Fibroblast of the conjunctiva (primary cell): ENCODE measurements at regions not wholly inside any gene's neighbourhood (a gene's known extent, or its start where the extent isn't known, plus 50 kb on each side); places are given as distances from the start of the nearest gene placed in this dataset.
"Not testable (repeated sequence)": the region's sequence is repeated elsewhere in the genome, so short reads cannot be mapped to it uniquely, and the experiment has no call there.

Experiments
- DNase-seq: peaks from one replicate; pipeline ENCODE4 v3.0.0-alpha.2; 2010; ENCODE audit warnings: low read depth

DNA sequence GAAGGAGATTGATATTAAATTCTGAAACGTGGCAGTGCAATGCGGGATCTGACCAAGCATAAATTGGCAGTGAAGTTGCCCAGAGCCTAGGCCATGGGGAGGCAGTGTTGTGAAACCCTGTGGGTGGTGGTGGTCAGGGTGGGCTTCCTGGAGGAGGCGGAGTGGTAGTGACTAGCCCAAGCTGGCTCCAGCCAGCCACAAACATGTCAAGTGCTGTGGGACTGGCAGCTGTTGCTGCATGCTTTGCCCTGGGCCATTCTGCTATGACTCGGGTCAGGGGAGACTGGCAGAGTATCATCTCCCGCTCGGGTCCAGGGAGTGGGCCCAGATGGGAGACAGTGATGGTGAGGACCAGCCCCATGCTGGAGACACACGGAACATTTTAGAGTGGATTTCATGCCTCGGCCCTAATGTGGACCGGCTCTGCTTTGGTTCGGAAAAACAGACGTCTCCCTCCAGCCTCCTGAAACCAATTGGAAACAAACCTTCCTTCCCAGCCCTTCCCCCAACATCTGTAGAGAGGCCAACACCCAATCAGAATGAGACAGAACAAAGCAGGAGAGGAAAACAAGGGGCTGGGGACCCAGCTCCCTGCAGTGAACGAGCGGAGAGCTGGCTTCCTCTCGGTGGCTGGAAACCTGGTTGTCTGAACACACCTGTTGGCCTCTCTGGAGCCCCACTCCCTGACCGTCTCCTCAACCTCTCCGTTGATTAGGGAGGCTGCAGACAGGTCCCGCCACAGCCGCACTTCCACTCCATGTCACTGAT is 58.2 kb downstream of the TMEM270 start:
- DNase-seq, result no peak

DNA sequence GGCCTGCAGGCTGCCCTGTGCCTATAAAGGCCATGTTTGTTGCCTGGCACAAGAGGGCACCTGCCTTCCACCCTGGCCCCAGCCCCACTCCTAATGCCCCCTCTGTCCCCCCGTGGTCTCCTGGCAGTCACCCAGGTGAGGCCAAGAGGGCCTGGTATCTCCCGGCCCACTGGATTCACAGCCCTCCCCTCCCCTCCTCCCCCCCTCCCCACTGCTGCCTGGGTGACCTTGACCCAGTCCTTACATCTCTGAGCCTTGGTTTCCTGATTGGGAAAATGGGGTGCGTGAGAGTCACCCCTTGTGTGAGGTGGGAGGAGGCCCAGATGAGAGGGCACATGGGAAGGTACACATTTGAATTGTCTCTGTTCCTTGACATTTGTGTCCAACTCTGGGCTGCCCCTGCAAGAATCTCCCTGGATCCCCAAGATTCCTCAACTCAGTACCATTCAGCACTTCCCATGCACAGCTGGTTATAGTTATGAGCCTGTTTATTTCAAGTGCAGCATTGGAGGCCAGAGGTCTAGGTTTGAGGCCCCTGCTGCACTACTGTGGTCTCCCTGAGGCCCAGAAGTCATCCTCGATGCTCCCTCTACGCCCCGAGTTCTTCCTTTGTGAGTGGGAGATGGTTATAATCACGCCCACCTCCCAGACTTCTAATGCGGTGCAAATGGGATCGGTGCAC is 58.9 kb downstream of the TMEM270 start:
- DNase-seq, result no peak

DNA sequence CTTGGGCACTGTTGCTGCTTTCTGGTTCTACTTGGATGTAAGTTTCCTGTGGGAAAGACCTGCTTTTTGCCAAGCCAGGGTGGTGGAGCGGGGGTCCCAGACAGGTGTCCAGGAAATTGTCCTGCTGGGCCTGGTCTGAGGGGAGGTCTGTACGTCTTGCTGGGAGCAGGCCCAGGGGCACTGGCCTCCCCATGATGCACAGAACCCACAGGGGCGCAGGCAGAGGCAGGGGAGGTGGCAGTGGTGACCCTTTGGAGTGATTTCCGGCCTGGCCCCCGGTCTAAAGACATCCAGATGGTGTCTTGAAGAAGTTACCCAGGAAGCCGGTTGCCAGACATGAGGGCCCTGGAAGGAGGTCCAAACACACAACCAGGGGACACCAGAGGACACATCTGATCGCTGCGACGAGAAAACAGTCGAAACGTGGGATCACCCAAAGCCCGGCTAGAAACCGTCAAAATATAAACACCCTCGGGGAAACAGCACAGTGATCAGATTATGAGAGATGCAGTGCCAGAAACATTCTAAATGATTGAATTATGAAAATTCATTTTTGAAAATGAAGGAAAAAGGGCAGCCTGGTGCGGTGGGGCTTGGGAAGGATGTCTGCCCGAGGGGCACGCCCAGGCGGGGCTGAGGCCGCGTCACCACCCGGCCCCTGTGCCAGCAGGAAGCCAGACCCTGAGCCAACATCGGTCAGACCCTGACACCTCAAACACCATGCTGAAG is 59.6 kb downstream of the TMEM270 start:
- no peak for DNase-seq

DNA sequence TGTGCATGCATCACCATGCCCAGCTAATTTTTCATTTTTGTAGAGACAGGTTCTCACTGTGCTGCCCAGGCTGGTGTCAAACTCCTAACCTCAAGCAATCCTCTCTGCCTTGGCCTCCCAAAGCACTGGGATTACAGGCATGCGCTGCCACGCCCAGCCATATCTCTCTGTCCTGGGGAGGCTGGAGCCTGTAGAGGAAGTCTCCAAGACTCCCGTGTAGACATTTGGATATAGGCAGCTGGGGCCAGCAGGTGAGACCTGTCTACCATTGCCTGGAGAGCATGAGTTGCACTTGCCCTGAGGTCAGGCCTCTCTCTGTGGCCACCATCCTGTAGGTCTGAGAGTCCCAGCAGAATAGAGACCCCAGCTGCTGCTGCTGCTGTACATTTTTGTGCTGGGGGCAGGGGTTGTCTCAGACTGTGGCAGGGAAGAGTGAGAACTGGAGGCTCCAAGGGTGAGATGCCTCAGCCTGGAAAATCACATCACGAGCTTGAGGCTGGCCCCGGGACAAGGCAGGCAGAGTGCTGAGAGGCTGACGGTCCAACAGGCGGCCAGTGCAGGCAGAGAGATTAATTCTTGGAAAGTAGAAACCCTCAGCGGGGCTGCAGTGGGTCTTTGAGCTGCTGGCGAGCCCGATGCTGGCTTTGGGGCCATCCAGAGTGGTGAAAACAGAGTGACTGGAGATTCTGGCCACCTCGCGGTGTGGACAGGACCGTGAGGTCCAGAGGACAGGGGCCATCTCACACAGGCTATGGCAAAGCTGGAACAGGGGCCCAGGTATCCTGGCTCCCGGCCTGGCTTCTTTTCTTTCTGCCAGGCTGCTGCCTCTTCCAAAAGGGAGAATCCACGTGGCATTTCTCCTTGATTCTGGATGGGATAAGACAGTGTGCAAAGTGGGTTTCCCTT is 60.9 kb downstream of the TMEM270 start:
- no peak for DNase-seq

DNA sequence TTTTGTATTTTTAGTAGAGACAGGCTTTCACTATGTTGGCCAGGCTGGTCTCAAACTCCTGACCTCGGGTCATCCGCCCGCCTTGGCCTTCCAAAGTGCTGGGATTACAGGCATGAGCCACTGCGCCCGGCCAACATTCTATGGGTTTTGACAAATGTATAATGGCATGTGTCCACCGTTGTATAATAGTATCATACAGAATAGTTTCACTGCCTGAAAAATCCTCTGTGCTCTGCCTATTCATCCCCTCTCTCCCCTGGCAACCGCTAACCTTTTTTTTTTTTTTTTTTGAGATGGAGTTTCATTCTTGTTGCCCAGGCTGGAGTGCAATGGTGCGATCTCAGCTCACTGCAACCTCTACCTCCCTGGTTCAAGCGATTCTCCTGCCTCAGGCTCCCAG is 67.7 kb downstream of the TMEM270 start:
- not testable (repeated sequence) for DNase-seq

DNA sequence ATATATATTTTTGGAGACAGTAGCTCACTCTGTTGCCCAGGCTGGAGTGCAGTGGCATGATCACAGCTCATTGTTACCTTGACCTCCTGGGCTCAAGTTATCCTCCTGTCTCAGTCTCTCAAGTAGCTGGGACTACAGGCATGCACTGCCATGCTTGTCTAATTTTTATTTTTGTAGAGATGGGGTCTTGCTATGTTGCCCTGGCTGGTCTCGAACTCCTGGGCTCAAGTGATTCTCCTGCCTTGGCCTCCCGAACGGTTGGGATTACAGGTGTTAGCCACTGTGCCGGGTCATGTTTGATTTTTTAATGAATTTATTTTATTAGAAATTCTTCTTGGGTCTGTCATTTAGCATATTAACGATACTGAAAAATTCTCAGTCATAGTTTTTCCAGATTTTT is 70.5 kb downstream of the TMEM270 start:
- DNase-seq, result no peak

DNA sequence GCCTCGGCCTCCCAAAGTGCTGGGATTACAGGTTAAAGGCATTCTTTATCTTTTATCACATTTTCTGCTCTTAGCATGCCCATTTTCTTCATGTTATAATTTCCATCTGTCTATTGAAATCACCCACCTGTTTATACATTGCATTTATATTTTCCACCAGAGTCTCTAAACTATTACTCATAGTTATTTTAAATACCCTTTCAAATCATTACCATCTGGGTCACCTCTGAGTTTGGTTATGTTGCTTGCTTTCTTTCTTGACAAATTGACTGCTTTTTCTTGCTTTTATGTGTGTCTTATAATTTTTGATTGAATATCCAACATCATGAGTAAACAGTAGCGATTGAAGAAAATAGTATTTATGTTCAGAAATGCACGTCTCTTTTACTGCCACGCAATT is 71.4 kb downstream of the TMEM270 start:
- DNase-seq, result no peak

DNA sequence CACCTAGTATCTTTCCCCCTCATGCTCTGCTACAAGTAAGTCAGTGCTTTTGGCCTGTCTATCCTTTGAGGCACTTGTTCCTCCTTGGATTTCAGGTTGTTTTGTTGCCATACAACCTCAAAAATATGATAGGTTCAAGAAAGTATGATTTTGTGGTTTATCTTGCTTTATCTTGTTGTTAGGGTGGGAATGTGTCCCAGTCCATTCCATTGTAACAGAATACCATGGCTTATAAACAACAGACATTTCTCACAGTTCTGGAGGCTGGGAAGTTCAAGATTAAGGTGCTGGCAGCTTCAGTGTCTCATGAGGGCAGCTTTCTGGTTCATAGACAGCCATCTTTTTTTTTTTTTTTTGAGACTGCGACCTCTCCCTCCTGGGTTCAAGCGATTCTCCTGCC is 72.1 kb downstream of the TMEM270 start:
- DNase-seq, result no peak

DNA sequence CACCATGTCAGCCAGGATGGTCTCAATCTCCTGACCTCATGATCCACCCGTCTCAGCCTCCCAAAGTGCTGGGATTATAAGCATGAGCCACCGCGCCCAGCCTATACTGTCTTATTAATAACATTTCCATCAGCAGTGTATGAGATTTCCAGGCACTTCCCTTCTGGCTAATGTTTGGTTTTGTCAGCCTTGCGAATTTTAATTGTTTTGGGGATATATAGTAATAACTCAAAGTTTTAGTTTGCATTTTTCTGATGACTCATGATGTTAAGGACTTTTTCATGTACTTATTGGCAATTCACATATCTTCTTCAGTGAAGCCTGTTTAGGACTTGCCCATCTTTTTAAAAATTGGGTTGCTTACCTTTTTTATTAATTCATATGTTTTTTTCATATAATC is 76.0 kb downstream of the TMEM270 start:
- no peak for DNase-seq

DNA sequence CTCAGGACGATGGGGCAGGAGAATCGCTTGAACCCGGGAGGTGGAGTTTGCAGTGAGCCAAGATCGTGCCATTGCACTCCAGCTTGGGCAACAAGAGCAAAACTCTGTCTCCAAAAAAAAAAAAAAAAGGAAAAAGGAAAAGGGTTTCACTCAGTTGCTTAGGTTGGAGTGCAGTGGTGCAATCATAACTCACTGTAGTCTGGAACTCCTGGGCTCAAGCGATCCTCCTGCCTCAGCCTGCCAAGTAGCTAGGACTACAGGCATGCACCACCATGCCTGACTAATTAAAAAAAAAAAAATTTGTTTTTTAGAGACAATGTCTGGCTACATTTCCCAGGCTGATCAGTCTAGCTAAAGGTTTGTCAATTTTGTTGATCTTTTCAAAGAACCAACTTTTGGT is 76.7 kb downstream of the TMEM270 start:
- DNase-seq, result peak; percentile 39

DNA sequence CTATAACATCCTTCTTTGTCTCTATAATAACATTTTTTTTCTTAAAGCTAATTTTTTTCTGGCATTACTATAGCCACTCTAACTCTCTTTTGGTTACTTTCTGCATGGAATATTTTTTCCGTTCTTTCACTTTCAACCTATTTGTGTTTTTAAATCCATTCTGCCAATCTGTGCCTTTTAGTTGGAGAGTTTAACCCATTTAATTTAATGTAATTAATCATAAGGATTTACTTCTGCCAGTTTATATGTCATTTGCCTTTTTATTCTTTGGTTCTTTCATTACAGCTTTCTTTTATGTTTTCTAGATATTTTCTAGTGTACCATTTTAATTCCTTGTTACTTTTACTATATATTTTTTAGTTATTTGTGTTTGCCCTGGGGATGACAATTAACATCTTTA is 78.6 kb downstream of the TMEM270 start:
- no peak for DNase-seq

DNA sequence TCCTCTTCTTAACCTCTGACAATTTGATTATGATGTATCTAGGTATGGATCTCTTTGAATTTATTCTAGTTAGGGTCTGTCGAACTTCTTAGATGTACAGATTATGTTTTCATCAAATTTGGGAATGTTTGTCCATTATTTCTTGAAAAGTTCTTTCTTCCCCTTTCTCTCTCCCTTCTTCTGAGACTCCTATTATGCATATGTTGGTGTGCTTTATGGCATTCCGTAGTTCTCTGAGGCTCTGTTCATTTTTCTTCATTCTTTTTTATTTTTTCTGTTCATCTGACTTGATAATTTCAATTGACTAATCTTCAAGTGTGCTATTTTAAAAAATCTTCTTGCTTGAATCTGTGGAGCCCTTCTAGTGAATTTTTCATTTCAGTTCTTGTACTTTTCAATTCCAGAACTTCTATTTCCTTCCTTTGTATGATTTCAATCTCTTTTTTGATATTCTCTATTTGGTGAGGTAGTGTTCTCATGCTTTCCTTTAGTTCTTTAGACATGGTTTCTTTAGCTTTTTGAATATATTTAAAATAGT is 79.8 kb downstream of the TMEM270 start:
- DNase-seq, result no peak

DNA sequence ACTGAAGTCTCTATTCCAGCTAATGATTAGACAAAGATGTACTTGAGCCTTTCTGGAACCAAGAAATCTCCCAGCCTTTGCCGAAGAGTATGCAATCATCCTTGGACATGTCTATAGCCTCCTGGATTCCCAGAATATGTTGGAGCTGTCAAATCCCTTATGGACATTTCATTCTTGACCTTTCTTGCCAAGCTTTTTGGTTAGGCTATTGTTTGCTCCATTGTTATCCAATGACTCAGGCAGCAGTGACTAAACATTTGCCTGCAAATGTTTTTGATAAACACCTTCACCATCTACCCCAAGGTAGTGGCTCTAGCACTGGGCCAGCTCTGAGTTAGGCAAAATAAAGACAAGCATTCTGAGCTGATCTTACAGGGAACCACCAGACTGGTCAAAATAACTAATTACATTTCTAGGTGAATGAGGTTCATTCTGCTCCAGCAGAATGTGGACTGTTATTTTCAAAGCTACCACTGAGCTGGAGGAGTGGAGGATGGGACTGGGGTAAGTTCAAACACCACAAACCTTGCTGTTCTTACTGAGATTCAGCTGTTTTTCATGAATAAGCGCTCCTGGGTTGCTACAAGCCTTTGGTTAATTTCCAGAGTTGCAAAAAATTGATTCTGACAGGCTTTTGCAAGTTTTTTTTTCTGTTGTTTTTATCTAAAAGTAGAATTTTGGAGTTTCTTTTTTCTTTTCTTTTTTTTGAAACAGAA is 81.0 kb downstream of the TMEM270 start:
- DNase-seq, result peak; percentile 30

DNA sequence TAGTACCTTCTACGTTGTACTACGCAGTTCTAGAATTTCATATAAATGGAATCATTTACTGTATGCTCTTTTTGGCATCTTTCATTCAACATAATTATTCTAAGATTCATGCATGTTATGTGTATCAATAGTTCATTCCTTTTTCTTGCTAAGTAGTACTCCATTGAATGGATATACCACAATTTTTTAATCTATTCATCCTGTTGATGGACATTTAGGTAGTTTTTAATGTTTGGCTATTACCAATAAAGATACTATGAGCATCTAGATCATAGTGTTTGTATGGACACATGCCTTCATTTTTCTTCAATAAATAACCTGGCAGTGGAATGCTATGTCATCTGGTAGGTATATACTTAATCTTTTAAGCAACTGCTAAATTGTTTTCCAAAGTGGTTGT is 83.0 kb upstream of the ELN start:
- no peak for DNase-seq

DNA sequence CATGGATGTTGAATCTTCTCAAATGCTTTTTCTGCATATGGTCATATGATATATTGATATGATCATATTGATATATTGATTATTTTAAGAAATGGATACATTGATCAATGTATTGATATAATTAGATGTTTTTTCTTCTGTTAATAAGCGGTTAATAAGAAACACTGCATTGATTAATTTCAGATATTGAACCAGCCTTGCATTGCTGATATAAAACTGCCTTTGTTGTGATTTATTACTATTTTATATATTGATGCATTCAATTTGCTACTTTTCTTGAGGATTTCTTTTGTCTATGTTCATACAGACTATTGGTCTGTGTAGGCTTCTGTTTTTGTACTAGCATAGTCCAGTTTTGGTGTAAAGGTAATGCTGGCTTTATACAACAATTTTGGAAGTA is 79.7 kb upstream of the ELN start:
- no peak for DNase-seq

DNA sequence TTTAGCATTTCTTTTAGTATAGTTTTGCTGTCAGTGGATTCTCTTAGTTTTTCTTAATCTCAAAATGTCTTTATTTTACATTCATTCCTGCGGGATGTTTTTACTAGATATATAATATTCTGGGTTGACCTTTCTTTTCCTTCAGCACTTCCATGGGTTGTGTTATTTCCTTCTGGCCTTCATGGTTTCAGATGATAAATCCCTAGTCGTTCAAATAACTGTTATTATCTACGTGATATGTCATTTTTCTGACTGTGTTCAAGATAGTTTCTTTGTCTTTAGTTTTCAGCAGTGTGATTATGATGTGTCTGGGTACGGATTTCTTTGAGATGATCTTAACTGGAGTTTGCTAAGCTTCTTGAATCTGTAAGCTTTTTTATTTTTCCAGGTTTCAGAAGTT is 75.7 kb upstream of the ELN start:
- no peak for DNase-seq

DNA sequence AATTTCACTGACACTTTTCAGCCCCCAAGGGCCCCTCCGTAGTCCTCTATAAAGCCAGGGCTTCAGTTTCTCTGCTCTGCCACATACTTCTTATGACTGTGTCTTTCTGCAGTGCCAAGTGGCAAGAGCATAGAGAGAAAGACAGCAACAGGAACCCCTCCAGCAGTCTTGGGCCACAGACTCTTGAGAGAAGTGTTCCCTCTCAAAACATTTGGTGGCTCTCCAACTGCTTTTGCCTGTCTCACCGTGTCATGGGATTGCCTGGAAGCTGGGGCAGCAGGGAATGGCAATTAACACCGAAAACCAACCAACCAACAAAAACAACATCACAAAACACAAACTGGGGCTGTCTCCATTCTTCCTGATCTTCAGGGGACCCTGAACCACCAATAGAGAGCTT is 73.8 kb upstream of the ELN start:
- DNase-seq, result no peak

DNA sequence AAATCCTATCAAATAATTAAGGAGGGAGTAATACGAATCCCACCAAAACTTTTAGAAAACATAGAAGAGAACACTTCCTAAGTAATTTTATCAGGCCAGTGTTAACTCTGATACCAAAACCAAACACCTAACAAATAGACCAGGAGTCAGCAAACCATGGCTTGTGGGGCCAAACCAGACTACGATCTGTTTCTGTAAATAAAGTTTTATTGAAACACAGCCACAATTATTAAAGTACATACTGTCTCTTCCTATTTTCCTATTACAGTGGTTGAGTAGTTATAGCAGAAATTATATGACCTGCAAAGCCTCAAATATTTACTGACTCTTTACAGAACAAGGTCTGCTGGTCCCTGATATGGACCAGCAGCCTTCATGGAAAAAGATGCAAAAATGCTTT is 73.1 kb upstream of the ELN start:
- DNase-seq, result no peak

DNA sequence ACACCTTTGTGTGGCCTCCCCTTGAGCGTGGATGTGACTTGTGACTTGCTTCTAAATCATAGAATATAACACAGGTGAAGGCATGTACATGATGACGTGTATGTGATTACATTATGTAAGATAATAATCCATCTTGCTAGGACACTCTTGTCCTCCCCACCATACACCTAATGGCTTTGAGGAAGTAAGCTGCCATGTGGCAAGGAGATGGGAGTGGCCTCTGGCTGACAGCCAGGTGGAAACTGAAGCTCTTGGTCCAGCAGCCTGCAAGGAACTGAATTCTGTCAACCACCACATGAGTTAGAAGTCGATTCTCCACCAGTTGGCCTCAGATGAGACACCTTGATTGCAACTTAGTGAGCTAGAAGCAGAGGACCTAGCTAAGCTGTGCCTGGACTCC is 67.4 kb upstream of the ELN start:
- DNase-seq, result no peak

DNA sequence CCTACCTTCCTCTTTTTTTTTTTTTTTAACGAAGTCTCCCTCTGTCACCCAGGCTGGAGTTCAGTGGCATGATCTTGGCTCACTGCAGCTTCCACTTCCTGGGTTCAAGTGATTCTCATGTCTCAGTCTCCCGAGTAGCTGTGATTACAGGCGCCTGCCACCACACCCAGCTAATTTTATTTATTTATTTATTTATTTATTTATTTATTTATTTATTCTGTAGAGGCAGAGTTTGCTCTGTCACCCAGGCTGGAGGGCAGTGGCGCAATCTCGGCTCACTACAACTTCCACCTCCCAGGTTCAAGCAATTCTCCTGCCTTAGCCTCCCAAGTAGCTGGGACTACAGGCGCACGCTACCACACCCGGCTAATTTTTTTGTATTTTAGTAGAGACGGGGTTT is 66.0 kb upstream of the ELN start:
- not testable (repeated sequence) for DNase-seq

DNA sequence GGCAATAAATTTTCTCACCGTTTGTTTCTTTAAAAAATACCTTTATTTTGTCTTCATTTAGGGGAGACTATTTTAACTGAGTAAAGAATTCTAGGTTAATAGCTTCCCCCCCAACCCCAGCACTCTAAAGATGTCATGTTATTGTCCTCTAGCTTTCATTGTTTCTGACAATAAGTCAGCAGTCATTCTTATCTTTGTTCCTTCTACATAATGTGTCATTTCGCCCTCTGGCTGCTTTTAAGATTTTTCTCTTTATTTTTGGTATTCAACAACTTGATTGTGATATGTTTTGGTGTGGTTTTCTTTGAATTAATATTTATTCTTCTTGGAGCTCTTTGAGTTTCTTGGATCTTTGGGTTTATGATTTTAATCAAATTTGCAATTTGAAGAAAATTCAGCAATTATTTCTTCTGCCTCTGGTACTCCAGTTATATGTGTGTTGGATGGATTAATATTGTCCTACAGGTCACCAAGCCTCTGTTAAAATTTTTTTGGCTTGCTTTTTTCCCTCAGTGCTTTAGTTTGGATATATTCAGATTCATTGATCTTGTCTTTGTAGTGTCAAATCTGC is 64.6 kb upstream of the ELN start:
- no peak for DNase-seq
